ENCODE measurements at regions not wholly inside any gene's neighbourhood (a gene's known extent, or its start where the extent isn't known, plus 50 kb on each side); places are given as distances from the start of the nearest gene placed in this dataset.

DNA sequence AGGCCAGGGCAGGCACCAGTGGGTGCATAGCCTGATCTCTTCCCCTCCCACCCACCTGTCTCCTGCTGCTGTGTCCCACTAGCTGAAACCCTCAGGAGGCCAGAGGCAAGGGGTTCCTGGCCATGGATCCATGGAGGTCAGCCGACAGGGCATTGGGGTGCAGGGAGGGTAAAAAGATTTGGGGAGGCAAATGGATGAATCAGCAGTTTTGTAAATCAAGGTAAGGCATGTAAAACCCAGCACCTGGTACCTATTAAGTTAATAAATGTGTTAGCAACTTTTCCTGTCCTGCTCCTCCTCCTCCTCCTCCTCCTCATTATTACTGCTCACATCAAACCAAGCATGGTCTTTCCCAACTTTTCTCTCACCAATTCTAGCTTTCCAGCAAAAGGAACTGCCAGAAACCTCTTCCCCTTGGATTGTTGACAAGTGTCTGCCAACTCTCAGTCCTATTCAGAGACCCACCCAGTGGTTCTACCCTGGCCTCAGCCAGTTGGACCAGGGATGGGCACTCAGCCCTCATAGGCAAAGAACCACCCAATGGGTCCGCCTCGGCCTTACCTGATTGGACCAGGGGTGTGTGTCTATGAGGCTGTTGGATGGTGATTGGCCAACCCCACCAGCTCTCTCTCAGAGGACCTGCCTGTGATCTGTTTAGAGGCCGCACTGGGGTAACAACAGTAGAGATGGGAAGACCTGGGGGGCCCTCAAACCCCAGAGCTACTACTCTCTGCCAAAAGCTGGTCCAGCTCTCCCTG is 155.7 kb upstream of the GSC start:
- no TSS peak for BruUV-seq (replicated peaks)
- Mint-ChIP-seq H3K36me3 (ENCODE audit: insufficient read depth, unreplicated experiment) (no peaks in the 10 kb centered on the region), H3K9me3 (ENCODE audit: low read depth, unreplicated experiment) (no peaks in the 10 kb centered on the region), H3K4me3 (ENCODE audit: low read depth, unreplicated experiment) (no peak overlapping the region), H3K27ac (ENCODE audit: unreplicated experiment) (no peak overlapping the region), H3K27me3 (ENCODE audit: unreplicated experiment) (peaks cover 49% of the 10 kb centered on the region), H3K4me1 (ENCODE audit: low read depth, unreplicated experiment) (no peaks in the 10 kb centered on the region)
- intact Hi-C loops (cut with micrococcal nuclease; ENCODE audit: unreplicated experiment), result no loop called here
- CTCF ChIA-PET, result interaction anchor here (0.6 to 1.1 kb wide), 2 partner anchors 9 to 169 kb away, joined by 3 to 5 read pairs; no protein-coding TSS in a partner anchor
- TF ChIP-seq CTCF (IDR thresholded peaks at IDR 0.05; ENCODE audit: unreplicated experiment), result no peak
- DNase-seq, result no peak

DNA sequence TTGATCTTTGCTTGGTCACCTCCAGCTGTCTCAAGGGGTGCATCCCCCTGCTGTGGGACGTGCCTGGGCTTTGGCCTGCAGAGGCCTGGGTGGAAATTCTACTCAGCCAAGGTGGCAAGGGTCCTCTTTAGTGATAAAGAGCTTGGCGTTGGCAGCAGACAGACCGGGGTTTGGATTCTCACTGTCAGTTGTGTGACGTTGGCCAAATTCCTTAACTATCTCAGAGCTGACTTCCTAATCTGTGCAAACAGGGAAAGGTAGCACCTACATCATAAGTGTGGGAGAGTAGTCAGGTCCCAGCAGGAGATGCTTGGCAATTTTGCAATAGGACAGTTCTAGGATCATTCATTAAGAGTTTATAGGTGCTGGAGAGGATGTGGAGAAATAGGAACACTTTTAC is 154.3 kb upstream of the GSC start:
- peaks cover 53% of the 10 kb centered on the region for H3K27me3 Mint-ChIP-seq (ENCODE audit: unreplicated experiment)
- H3K9me3 Mint-ChIP-seq (ENCODE audit: low read depth, unreplicated experiment), result no peaks in the 10 kb centered on the region
- intact Hi-C loops (cut with micrococcal nuclease; ENCODE audit: unreplicated experiment), result no loop called here
- TF ChIP-seq CTCF (IDR thresholded peaks at IDR 0.05; ENCODE audit: unreplicated experiment), result no peak
- no peak for DNase-seq
- no peaks in the 10 kb centered on the region for H3K36me3 Mint-ChIP-seq (ENCODE audit: insufficient read depth, unreplicated experiment)
- no TSS peak for BruUV-seq (replicated peaks)
- H3K4me1 Mint-ChIP-seq (ENCODE audit: low read depth, unreplicated experiment), result no peaks in the 10 kb centered on the region
- H3K27ac Mint-ChIP-seq (ENCODE audit: unreplicated experiment), result no peak overlapping the region
- H3K4me3 Mint-ChIP-seq (ENCODE audit: low read depth, unreplicated experiment), result no peak overlapping the region
- CTCF ChIA-PET, result no interaction called here

DNA sequence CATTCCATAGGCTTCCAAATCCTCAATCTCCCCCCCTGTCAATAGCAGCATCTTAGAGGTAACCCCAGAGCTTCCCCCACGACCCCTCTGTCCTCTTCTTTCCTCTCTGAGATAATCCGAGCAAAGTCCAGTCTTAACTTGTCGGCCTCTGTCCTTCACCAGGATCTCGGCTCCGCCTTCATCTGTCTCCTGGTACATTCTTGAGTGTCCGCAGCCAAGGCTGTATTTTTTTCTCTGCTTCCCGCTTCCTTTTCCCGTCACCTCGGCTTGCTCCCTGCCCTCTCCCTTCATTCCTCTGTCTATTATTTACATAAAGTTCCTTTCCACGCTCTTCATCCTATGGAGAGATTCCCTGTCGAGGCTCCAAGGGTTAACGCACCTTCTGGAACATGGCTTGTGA is 153.9 kb upstream of the GSC start:
- no peak for DNase-seq
- TF ChIP-seq CTCF (IDR thresholded peaks at IDR 0.05; ENCODE audit: unreplicated experiment), result no peak
- Mint-ChIP-seq H3K36me3 (ENCODE audit: insufficient read depth, unreplicated experiment) (no peaks in the 10 kb centered on the region), H3K4me1 (ENCODE audit: low read depth, unreplicated experiment) (no peaks in the 10 kb centered on the region), H3K27ac (ENCODE audit: unreplicated experiment) (no peak overlapping the region), H3K27me3 (ENCODE audit: unreplicated experiment) (peaks cover 54% of the 10 kb centered on the region), H3K9me3 (ENCODE audit: low read depth, unreplicated experiment) (no peaks in the 10 kb centered on the region), H3K4me3 (ENCODE audit: low read depth, unreplicated experiment) (no peak overlapping the region)
- CTCF ChIA-PET, result interaction anchor here (0.6 kb wide), 1 partner anchor 645 kb away, joined by 3 read pairs; no protein-coding TSS in a partner anchor
- intact Hi-C loops (cut with micrococcal nuclease; ENCODE audit: unreplicated experiment), result no loop called here
- BruUV-seq (replicated peaks), result no TSS peak

DNA sequence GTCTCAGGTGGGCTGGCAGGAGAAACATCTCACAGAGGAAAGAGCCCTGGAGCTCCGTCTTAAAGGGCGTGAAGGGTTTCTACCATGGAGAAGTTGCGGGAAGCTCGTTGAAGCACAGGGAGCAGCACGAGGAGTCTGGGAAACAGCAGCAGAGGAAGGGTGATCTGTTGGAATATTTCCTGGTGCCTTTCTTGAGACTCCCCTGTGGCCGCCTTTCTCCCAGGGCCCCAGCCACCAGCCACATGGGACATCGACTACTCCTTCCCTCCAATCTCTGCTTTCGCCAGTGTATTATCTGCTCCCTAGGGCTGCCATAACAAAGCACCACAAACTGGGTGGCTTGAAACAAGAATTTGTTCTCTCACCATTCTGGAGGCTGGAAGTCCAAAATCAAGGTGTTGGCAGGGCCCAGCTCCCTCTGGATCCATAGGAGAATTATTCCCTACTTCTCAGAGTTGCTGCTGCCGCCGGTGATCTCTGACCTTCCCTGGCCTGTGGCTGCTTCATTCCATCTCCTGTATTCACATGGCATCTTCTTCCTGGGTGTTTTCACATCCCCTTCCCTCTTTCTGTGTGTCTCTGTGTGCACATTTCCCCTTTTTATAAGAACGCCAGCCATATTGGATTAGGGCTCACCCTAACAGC is 152.8 kb upstream of the GSC start:
- BruUV-seq (replicated peaks), result no TSS peak
- TF ChIP-seq CTCF (IDR thresholded peaks at IDR 0.05; ENCODE audit: unreplicated experiment), result no peak
- H3K4me3 Mint-ChIP-seq (ENCODE audit: low read depth, unreplicated experiment), result no peak overlapping the region
- CTCF ChIA-PET, result interaction anchor here (1.1 kb wide), 1 partner anchor 8 kb away, joined by 3 read pairs; no protein-coding TSS in a partner anchor
- no peak for DNase-seq
- no peaks in the 10 kb centered on the region for H3K36me3 Mint-ChIP-seq (ENCODE audit: insufficient read depth, unreplicated experiment)
- no peaks in the 10 kb centered on the region for H3K9me3 Mint-ChIP-seq (ENCODE audit: low read depth, unreplicated experiment)
- H3K27me3 Mint-ChIP-seq (ENCODE audit: unreplicated experiment), result peaks cover 54% of the 10 kb centered on the region
- intact Hi-C loops (cut with micrococcal nuclease; ENCODE audit: unreplicated experiment), result no loop called here
- no peak overlapping the region for H3K27ac Mint-ChIP-seq (ENCODE audit: unreplicated experiment)
- H3K4me1 Mint-ChIP-seq (ENCODE audit: low read depth, unreplicated experiment), result no peaks in the 10 kb centered on the region

All from Calu3 (cell line).